Activated T-cell treated with anti-CD3 and anti-CD28 coated beads, Interleukin-2, amount 50 U/mL, for 4 hours (primary cell): ENCODE measurements at regions not wholly inside any gene's neighbourhood (a gene's known extent, or its start where the extent isn't known, plus 50 kb on each side); places are given as distances from the start of the nearest gene placed in this dataset.
"Not testable (repeated sequence)": the region's sequence is repeated elsewhere in the genome, so short reads cannot be mapped to it uniquely, and the experiment has no call there.

Source experiments
- ATAC-seq, 2 donors: fragments of 200-7000 bp; cut with Tn5 transposase; one replicate each; pipeline ENCODE4 v1.10.0; 2021
- DNase-seq: peaks from one replicate; pipeline ENCODE4 v3.0.0-alpha.2; 2020
- H3K27me3 Mint-ChIP-seq: one replicate; pipeline ENCODE4 v1.8.0; 2021; ENCODE audit warnings: low read depth, mixed read lengths
- H3K36me3 Mint-ChIP-seq: one replicate; pipeline ENCODE4 v1.8.0; 2022; ENCODE audit warnings: mixed read lengths; ENCODE audit not compliant: insufficient read depth
- H3K4me1 Mint-ChIP-seq: one replicate; pipeline ENCODE4 v1.8.0; 2021; ENCODE audit warnings: low read depth, mixed read lengths
- H3K4me3 Mint-ChIP-seq: one replicate; pipeline ENCODE4 v1.8.0; 2021; ENCODE audit warnings: mild to moderate bottlenecking, moderate library complexity, mixed read lengths
- H3K9me3 Mint-ChIP-seq: one replicate; pipeline ENCODE4 v1.8.0; 2021; ENCODE audit warnings: mixed read lengths

DNA sequence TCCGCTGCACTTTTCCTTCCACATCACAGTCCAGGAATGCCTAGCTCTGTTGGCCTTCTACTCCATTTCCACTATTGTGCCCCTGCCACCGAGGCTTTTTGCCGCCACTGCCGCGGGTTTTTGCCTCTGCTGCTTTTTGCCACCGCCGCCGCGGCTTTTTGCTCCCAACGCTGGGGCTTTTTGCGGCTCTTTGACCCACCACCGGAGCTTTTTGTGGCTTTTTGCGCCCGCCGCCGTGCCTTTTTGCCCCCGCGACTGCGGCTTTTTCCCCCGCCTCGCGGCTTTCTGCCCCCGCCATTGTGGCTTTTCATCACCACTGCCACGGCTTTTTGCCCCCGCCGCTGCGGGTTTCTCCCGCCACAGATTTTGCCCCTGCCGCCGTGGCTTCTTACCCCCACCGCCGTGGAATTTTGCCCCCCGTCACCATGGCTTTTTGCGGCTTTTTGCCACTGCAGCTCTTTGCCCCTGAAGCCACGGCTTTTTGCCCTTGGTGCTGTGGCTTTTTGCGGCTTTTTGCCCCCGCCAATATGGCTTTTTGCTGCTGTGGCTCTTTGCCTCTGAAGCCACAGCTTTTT, 2798.7 kb upstream of the TEKT4 start:
- no peaks in the 10 kb centered on the region for H3K4me1 Mint-ChIP-seq
- H3K9me3 Mint-ChIP-seq: peaks cover 7% of the 10 kb centered on the region

GRCh38 chr2:92073036-92073814, 2798.0 kb upstream of the TEKT4 start:
- no peaks in the 10 kb centered on the region for H3K4me1 Mint-ChIP-seq
- peaks cover 3% of the 10 kb centered on the region for H3K9me3 Mint-ChIP-seq
- H3K4me3 Mint-ChIP-seq: no peak overlapping the region
- H3K36me3 Mint-ChIP-seq: no peaks in the 10 kb centered on the region
- ATAC-seq: no peak
- peak; percentile 1 for DNase-seq
- H3K27me3 Mint-ChIP-seq: no peaks in the 10 kb centered on the region

More for the DNA sequence above, 2798.7 kb upstream of the TEKT4 start:
- Mint-ChIP-seq H3K4me3 (no peak overlapping the region), H3K27me3 (no peaks in the 10 kb centered on the region), H3K36me3 (no peaks in the 10 kb centered on the region)
- no peak for ATAC-seq
- DNase-seq: no peak

DNA sequence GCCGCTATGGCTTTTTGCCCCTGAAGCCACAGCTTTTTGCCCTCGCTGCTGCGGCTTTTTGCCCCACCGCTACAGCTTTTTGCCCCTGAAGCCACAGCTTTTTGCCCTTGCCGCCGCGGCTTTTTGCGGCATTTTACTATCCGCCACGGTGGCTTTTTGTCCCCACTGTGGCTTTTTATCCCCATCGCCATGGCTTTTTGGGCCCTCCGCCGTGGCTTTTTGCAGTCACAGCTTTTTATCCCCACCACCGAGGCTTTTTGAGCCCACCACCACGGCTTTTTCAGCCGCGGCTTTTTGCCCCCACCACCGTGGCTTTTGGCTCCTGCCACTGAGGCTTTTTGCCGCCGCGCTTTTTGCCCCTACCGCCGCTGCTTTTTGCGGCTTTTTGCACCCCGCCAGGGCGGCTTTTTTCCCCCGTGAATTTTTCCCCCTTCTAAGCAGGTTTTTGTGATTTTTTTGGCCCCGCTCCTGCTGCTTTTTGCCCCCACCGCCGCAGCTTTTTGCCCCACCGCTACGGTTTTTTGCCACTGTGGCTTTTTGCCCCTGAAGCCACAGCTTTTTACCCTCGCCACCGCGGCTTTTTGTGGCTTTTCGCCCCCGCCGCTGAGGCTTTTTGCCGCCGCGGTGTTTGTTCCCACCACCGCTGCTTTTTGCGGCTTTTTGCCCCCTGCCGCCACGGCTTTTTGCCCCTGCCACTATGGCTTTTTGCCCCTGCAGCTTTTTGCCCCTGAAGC, 2797.2 kb upstream of the TEKT4 start:
- DNase-seq (peak; percentile 2), ATAC-seq (no peak)
- no peak overlapping the region for H3K4me3 Mint-ChIP-seq
- H3K4me1 Mint-ChIP-seq: no peaks in the 10 kb centered on the region
- no peaks in the 10 kb centered on the region for H3K36me3 Mint-ChIP-seq
- H3K9me3 Mint-ChIP-seq: peaks cover 9% of the 10 kb centered on the region
- no peaks in the 10 kb centered on the region for H3K27me3 Mint-ChIP-seq

GRCh38 chr2:92074549-92074898, 2796.7 kb upstream of the TEKT4 start:
- DNase-seq: no peak
- ATAC-seq: no peak
- H3K27me3 Mint-ChIP-seq: no peaks in the 10 kb centered on the region
- peaks cover 12% of the 10 kb centered on the region for H3K9me3 Mint-ChIP-seq
- no peaks in the 10 kb centered on the region for H3K36me3 Mint-ChIP-seq
- no peak overlapping the region for H3K4me3 Mint-ChIP-seq
- H3K4me1 Mint-ChIP-seq: no peaks in the 10 kb centered on the region

- H3K36me3 Mint-ChIP-seq, H3K27me3 Mint-ChIP-seq, DNase-seq, H3K4me1 Mint-ChIP-seq, H3K4me3 Mint-ChIP-seq, ATAC-seq: not testable (repeated sequence)
- peaks cover 14% of the 10 kb centered on the region for H3K9me3 Mint-ChIP-seq
Observed at GRCh38 chr2:92075363-92075762, 2795.9 kb upstream of the TEKT4 start.
